ENCODE measurements at regions not wholly inside any gene's neighbourhood (a gene's known extent, or its start where the extent isn't known, plus 50 kb on each side); places are given as distances from the start of the nearest gene placed in this dataset.

- TF ChIP-seq POLR2A (IDR thresholded peaks at IDR 0.05) (no peak), CTCF (IDR thresholded peaks at IDR 0.05 in 4 of 5, conservative IDR thresholded peaks at IDR 0.05 in 1 of 5) (no peak)
These were observed 244.8 kb upstream of the NR4A3 start for GRCh38 chr9:99576876-99577275.
